Neuronal stem cell (in vitro differentiated cells): ENCODE measurements at regions not wholly inside any gene's neighbourhood (a gene's known extent, or its start where the extent isn't known, plus 50 kb on each side); places are given as distances from the start of the nearest gene placed in this dataset.

Experiments
- DNase-seq: peaks from one replicate; pipeline ENCODE4 v3.0.0-alpha.2; 2013; ENCODE audit warnings: low spot score
- H2AFZ ChIP-seq: one replicate; pipeline ENCODE4 v1.6.1; 2013; ENCODE audit warnings: mild to moderate bottlenecking, low read length, inconsistent platforms
- H2AK5ac ChIP-seq: 2 replicates; pipeline ENCODE4 v1.6.1; 2013; ENCODE audit warnings: low read depth, mild to moderate bottlenecking, inconsistent platforms, low read length, moderate library complexity, mixed read lengths
- H2BK120ac ChIP-seq: 2 replicates; pipeline ENCODE4 v1.6.1; 2013; ENCODE audit warnings: low read depth, mild to moderate bottlenecking, inconsistent platforms, low read length, moderate library complexity, mixed read lengths
- H2BK12ac ChIP-seq: one replicate; pipeline ENCODE4 v1.6.1; 2013; ENCODE audit warnings: low read length, inconsistent platforms
- H2BK15ac ChIP-seq: 2 replicates; pipeline ENCODE4 v1.6.1; 2013; ENCODE audit warnings: mild to moderate bottlenecking, low read length, inconsistent platforms, mixed read lengths
- H2BK5ac ChIP-seq: one replicate; pipeline ENCODE4 v1.6.1; 2013; ENCODE audit warnings: inconsistent platforms, mild to moderate bottlenecking, low read length, moderate library complexity
- H3K14ac ChIP-seq: one replicate; pipeline ENCODE4 v1.6.1; 2013; ENCODE audit warnings: low read length, inconsistent platforms
- H3K18ac ChIP-seq: 2 replicates; pipeline ENCODE4 v1.6.1; 2013; ENCODE audit warnings: low read length, inconsistent platforms
- H3K23ac ChIP-seq: 2 replicates; pipeline ENCODE4 v1.6.1; 2013; ENCODE audit warnings: low read depth, mild to moderate bottlenecking, mixed read lengths, low read length, inconsistent platforms; ENCODE audit not compliant: poor library complexity
- H3K27ac ChIP-seq: replicated peaks from 3 replicates; pipeline ENCODE4 v1.5.1; 2013; ENCODE audit warnings: low read length, inconsistent platforms
- H3K27me3 ChIP-seq, 3 experiments: 2 replicates each; pipeline ENCODE4 v1.6.1; 2013; ENCODE audit warnings: low read length in 3 of 3, mild to moderate bottlenecking in 2 of 3, inconsistent platforms in 1 of 3, low read depth in 1 of 3, mixed read lengths in 1 of 3, moderate library complexity in 1 of 3; ENCODE audit not compliant: control insufficient read depth in 3 of 3, insufficient read depth in 3 of 3
- H3K36me3 ChIP-seq, 2 donors: replicated peaks in 1 of 2; 2 replicates each; pipeline ENCODE4 v1.6.1; 2013; ENCODE audit warnings: low read length in 2 of 2; ENCODE audit not compliant: control insufficient read depth in 2 of 2, insufficient read depth in 2 of 2
- H3K4ac ChIP-seq: 2 replicates; pipeline ENCODE4 v1.6.1; 2013; ENCODE audit warnings: inconsistent platforms, mild to moderate bottlenecking, low read length, moderate library complexity
- H3K4me1 ChIP-seq, 2 donors: 1 replicate in 1 of 2; 2 replicates in 1 of 2; pipeline ENCODE4 v1.6.1; 2013; ENCODE audit warnings: low read length in 2 of 2, low read depth in 1 of 2; ENCODE audit not compliant: control insufficient read depth in 2 of 2, insufficient read depth in 1 of 2
- H3K4me2 ChIP-seq: one replicate; pipeline ENCODE4 v1.6.1; 2013; ENCODE audit warnings: mild to moderate bottlenecking, low read length, inconsistent platforms; ENCODE audit not compliant: insufficient read depth, poor library complexity, severe bottlenecking
- H3K4me3 ChIP-seq, 2 donors: 2 replicates each; pipeline ENCODE4 v1.5.1; 2013; ENCODE audit warnings: low read length in 2 of 2, mild to moderate bottlenecking in 2 of 2, inconsistent platforms in 1 of 2, moderate library complexity in 1 of 2
- H3K79me1 ChIP-seq: one replicate; pipeline ENCODE4 v1.6.1; 2013; ENCODE audit warnings: low read depth, mild to moderate bottlenecking, inconsistent platforms, low read length, moderate library complexity
- H3K9ac ChIP-seq: one replicate; pipeline ENCODE4 v1.6.1; 2013; ENCODE audit warnings: mild to moderate bottlenecking, low read depth, low read length, inconsistent platforms; ENCODE audit not compliant: poor library complexity
- H3K9me3 ChIP-seq, 2 donors: replicated peaks in 1 of 2; 2 replicates each; pipeline versions ENCODE3 to v1.6.1; 2013; ENCODE audit warnings: low read length in 2 of 2, mild to moderate bottlenecking in 2 of 2, inconsistent platforms in 1 of 2, low read depth in 1 of 2, mixed read lengths in 1 of 2, moderate library complexity in 1 of 2; ENCODE audit not compliant: control insufficient read depth in 2 of 2, insufficient read depth in 1 of 2
- H4K8ac ChIP-seq: one replicate; pipeline ENCODE4 v1.6.1; 2013; ENCODE audit warnings: low read depth, mild to moderate bottlenecking, inconsistent platforms, low read length, moderate library complexity
- H4K91ac ChIP-seq: one replicate; pipeline ENCODE4 v1.6.1; 2013; ENCODE audit warnings: low read length, low read depth, mild to moderate bottlenecking, inconsistent platforms; ENCODE audit not compliant: poor library complexity
- WGBS, 2 donors: extraction: QIAGEN DNeasy Blood & Tissue Kit; methylation state at CpG; one replicate each; pipeline ENCODE4 v1.1.7; 2013; ENCODE audit warnings: missing lambda C conversion rate in 2 of 2, mixed read lengths in 1 of 2; ENCODE audit not compliant: insufficient read length in 2 of 2, insufficient replicate concordance in 1 of 2; ENCODE audit errors: extremely low coverage in 2 of 2; 5-methylcytosine and 5-hydroxymethylcytosine counted together

DNA sequence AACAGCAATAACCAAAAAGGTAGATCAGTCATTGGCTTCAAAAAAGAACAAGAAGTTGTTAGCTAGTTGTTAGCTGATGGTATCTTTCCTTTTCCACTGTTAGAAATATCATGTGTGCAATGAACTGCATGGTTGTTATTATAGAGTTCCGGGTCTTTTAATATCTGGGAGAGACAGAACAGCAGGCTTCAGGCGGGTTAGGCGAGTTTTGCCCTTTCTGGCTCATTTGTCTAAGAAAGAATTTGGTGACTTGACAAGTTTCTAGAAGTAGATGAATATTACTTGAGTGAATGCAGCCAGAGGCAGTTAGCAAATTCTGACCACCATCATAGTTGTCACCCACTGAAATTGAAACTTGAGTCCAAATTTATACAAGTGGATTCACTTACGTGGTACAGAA, 88.9 kb upstream of the MID1 start:
- Histone ChIP-seq H3K9me3 (no peaks in the 10 kb centered on the region), H2BK120ac (no peak overlapping the region), H2BK12ac (no peak overlapping the region), H3K23ac (no peak overlapping the region), H3K27ac (no peak overlapping the region), H3K14ac (no peak overlapping the region), H2AK5ac (no peak overlapping the region), H3K4me2 (no peak overlapping the region), H4K91ac (no peak overlapping the region), H2BK15ac (no peak overlapping the region), H3K79me1 (no peaks in the 10 kb centered on the region), H2AFZ (no peak overlapping the region), H3K4ac (no peak overlapping the region), H3K18ac (no peak overlapping the region), H3K36me3 (no peaks in the 10 kb centered on the region), H3K4me3 (no peak overlapping the region), H4K8ac (no peak overlapping the region), H3K27me3 (no peaks in the 10 kb centered on the region), H3K9ac (no peak overlapping the region), H3K4me1 (peaks cover 0 to 5% of the 10 kb centered on the region in 2 donors), H2BK5ac (no peak overlapping the region)
- no CpG with 5 or more reads among the region's 4 CpGs for WGBS, 2 donors
- no peak for DNase-seq

GRCh38 chrX:10714531-10714930, 94.1 kb upstream of the MID1 start:
- H2AK5ac ChIP-seq = no peak overlapping the region
- no peak for DNase-seq
- H3K9me3 ChIP-seq = peaks cover 0 to 3% of the 10 kb centered on the region in 2 donors
- H3K14ac ChIP-seq = no peak overlapping the region
- H3K4me1 ChIP-seq = peaks cover 0 to 2% of the 10 kb centered on the region in 2 donors
- no peak overlapping the region for H3K4me2 ChIP-seq
- H4K91ac ChIP-seq = no peak overlapping the region
- H2AFZ ChIP-seq = no peak overlapping the region
- no peak overlapping the region for H3K23ac ChIP-seq
- H3K4me3 ChIP-seq = no peak overlapping the region
- no peak overlapping the region for H2BK12ac ChIP-seq
- H3K27ac ChIP-seq = no peak overlapping the region
- H3K18ac ChIP-seq = no peak overlapping the region
- H4K8ac ChIP-seq = no peak overlapping the region
- H2BK120ac ChIP-seq = no peak overlapping the region
- H3K9ac ChIP-seq = no peak overlapping the region
- no peak overlapping the region for H2BK5ac ChIP-seq
- no peaks in the 10 kb centered on the region for H3K36me3 ChIP-seq
- H3K27me3 ChIP-seq = no peaks in the 10 kb centered on the region
- H3K4ac ChIP-seq = no peak overlapping the region
- H2BK15ac ChIP-seq = no peak overlapping the region
- no peaks in the 10 kb centered on the region for H3K79me1 ChIP-seq
- no CpG with 5 or more reads among the region's 5 CpGs for WGBS, 2 donors

DNA sequence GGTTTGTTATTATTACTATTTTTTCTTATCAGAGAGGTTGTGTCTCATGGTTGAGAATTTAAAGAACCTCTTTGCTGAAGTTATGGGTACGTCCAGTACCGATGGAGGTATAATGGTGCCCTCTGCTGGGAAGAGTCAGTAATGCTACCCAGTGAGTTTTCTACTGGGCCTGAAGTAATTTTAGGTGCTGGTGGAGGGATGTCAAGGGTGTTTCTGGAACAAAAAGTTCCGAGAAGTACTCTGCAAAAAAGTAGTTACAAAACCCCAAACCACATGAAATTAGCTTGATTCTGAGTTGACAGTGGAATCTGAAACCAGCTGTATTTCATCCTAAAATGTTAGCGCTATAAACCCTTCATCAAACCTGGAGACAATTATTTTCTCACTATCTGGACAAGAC, 102.5 kb upstream of the MID1 start:
- peak; percentile 39 for DNase-seq
- Histone ChIP-seq H3K18ac (no peak overlapping the region), H3K14ac (no peak overlapping the region)

GRCh38 chrX:10725071-10725470, 104.7 kb upstream of the MID1 start:
- no peak overlapping the region for H4K91ac ChIP-seq
- no peak overlapping the region for H2BK12ac ChIP-seq
- no peak overlapping the region for H2BK15ac ChIP-seq
- H3K27ac ChIP-seq = no peak overlapping the region
- no peak overlapping the region for H3K23ac ChIP-seq
- no peaks in the 10 kb centered on the region for H3K36me3 ChIP-seq
- no peak overlapping the region for H3K4me3 ChIP-seq
- DNase-seq = no peak
- H3K18ac ChIP-seq = no peak overlapping the region
- no peak overlapping the region for H3K4me2 ChIP-seq
- H3K9ac ChIP-seq = no peak overlapping the region
- H2BK120ac ChIP-seq = no peak overlapping the region
- H2AK5ac ChIP-seq = no peak overlapping the region
- no peaks in the 10 kb centered on the region for H3K27me3 ChIP-seq
- H4K8ac ChIP-seq = no peak overlapping the region
- H2AFZ ChIP-seq = no peak overlapping the region
- H3K4ac ChIP-seq = no peak overlapping the region
- peaks cover 2 to 9% of the 10 kb centered on the region in 2 donors for H3K4me1 ChIP-seq
- no peak overlapping the region for H3K14ac ChIP-seq
- no peak overlapping the region for H2BK5ac ChIP-seq
- WGBS, 2 donors = no CpG with 5 or more reads among the region's 3 CpGs
- H3K79me1 ChIP-seq = no peaks in the 10 kb centered on the region
- H3K9me3 ChIP-seq = no peaks in the 10 kb centered on the region

More for the DNA sequence above, 102.5 kb upstream of the MID1 start:
- no peaks in the 10 kb centered on the region for H3K36me3 ChIP-seq
- H2BK12ac ChIP-seq = no peak overlapping the region
- H3K4me2 ChIP-seq = no peak overlapping the region
- H2BK120ac ChIP-seq = no peak overlapping the region
- no peaks in the 10 kb centered on the region for H3K27me3 ChIP-seq
- H3K9me3 ChIP-seq = no peaks in the 10 kb centered on the region
- H3K27ac ChIP-seq = no peak overlapping the region
- no peak overlapping the region for H3K9ac ChIP-seq
- H3K4me3 ChIP-seq = no peak overlapping the region
- H2AK5ac ChIP-seq = no peak overlapping the region
- WGBS, 2 donors = no CpG with 5 or more reads among the region's 4 CpGs
- no peak overlapping the region for H3K23ac ChIP-seq
- no peak overlapping the region for H4K8ac ChIP-seq
- no peak overlapping the region for H2BK5ac ChIP-seq
- no peak overlapping the region for H3K4ac ChIP-seq
- no peak overlapping the region for H4K91ac ChIP-seq
- peak overlapping the region; percentile 27 for H2AFZ ChIP-seq
- peaks cover 0 to 2% of the 10 kb centered on the region in 2 donors for H3K4me1 ChIP-seq
- H2BK15ac ChIP-seq = no peak overlapping the region
- no peaks in the 10 kb centered on the region for H3K79me1 ChIP-seq
